ENCODE measurements at regions not wholly inside any gene's neighbourhood (a gene's known extent, or its start where the extent isn't known, plus 50 kb on each side); places are given as distances from the start of the nearest gene placed in this dataset.

DNA sequence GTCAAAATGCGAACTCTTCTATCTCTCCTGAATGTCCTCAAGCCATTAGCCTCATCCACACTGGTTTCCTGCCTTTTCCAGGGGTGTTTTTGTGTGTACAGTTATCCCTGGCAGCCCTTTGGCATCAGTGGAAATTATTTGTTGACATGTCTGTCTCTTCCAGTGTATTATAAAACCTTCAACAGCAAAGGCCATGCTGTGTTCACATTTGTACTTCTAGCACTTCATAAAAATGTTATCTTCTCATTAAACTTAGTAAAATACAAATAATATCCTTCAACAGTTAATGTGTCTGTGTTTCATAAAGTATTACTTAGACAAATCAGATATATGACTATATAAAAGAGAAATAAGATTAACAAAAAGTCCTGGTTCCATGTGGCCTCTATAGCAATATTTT lies 359.5 kb upstream of the ARGLU1 start:
- Histone ChIP-seq H3K79me2 (ENCODE audit: insufficient read depth) (no peaks in the 10 kb centered on the region), H3K27ac (ENCODE audit: low read depth in 2 of 2, low read length in 1 of 2) (no peak overlapping the region), H4K20me1 (ENCODE audit: insufficient read depth) (no peaks in the 10 kb centered on the region), H3K4me1 (ENCODE audit: control insufficient read depth in 1 of 2, insufficient read depth in 2 of 2, low read depth in 1 of 2, low read length in 1 of 2) (no peaks in the 10 kb centered on the region), H3K9ac (no peak overlapping the region), H3K9me3 (no peaks in the 10 kb centered on the region), H2AFZ (ENCODE audit: low read depth) (no peak overlapping the region), H3F3A (replicated peaks; ENCODE audit: insufficient read depth) (no peaks in the 10 kb centered on the region), H3K4me2 (no peak overlapping the region), H3K4me3 (ENCODE audit: low read depth in 2 of 2, low read length in 1 of 2) (no peak overlapping the region), H3K36me3 (replicated peaks in 1 of 2; ENCODE audit: control insufficient read depth in 1 of 2, insufficient read depth in 2 of 2, low read length in 1 of 2) (no peaks in the 10 kb centered on the region), H3K27me3 (ENCODE audit: insufficient read depth) (no peaks in the 10 kb centered on the region), H3K9me2 (no peaks in the 10 kb centered on the region)
- ChIA-PET CTCF (interaction anchor here (1.3 to 1.4 kb wide), 2 partner anchors 8 to 9 kb away, joined by 3 read pairs; no protein-coding TSS in a partner anchor), POLR2A (no interaction called here)
- no peak for TF ChIP-seq TAF1 (IDR thresholded peaks at IDR 0.05; ENCODE audit: borderline replicate concordance, low read depth, low read length)
- 9% methylated on average over 1 of the region's 1 CpG for WGBS (ENCODE audit: low lambda C conversion rate)
- DNase-seq, result no peak

DNA sequence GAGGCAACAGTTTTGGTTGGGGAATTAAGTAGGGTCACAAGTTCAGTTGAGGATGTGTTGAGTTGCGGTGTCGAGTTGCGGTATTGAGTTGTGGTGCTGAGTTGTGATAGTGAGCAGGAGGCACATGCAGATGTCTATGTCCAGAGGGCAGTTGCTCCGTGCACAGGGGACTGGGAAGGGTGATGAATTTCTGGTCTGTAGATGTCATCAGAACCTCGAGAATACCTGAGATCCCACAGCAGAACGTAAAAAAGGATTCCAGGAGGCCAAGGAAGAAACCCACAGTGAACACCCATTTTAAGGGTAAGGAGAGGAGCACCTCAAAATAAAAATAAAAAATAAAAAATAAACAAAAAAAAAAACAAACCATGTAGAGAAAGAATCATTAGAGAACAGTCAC lies 354.4 kb upstream of the ARGLU1 start:
- H2AFZ ChIP-seq (ENCODE audit: low read depth), result no peak overlapping the region
- H3K27me3 ChIP-seq (ENCODE audit: insufficient read depth), result no peaks in the 10 kb centered on the region
- no peak for DNase-seq
- no peaks in the 10 kb centered on the region for H3K36me3 ChIP-seq (replicated peaks in 1 of 2; ENCODE audit: control insufficient read depth in 1 of 2, insufficient read depth in 2 of 2, low read length in 1 of 2)
- 65% methylated on average over 6 of the region's 6 CpGs for WGBS (ENCODE audit: low lambda C conversion rate)
- H3K9me3 ChIP-seq, result no peaks in the 10 kb centered on the region
- no peaks in the 10 kb centered on the region for H3F3A ChIP-seq (replicated peaks; ENCODE audit: insufficient read depth)
- no peaks in the 10 kb centered on the region; a peak in 1 of 4 replicates for H3K4me1 ChIP-seq (ENCODE audit: control insufficient read depth in 1 of 2, insufficient read depth in 2 of 2, low read depth in 1 of 2, low read length in 1 of 2)
- H3K4me3 ChIP-seq (ENCODE audit: low read depth in 2 of 2, low read length in 1 of 2), result no peak overlapping the region
- H4K20me1 ChIP-seq (ENCODE audit: insufficient read depth), result no peaks in the 10 kb centered on the region
- no peak overlapping the region for H3K27ac ChIP-seq (ENCODE audit: low read depth in 2 of 2, low read length in 1 of 2)
- ChIA-PET POLR2A (no interaction called here), CTCF (no interaction called here)
- no peaks in the 10 kb centered on the region for H3K9me2 ChIP-seq
- H3K4me2 ChIP-seq, result no peak overlapping the region
- no peak overlapping the region for H3K9ac ChIP-seq
- H3K79me2 ChIP-seq (ENCODE audit: insufficient read depth), result no peaks in the 10 kb centered on the region
- TF ChIP-seq FOSL2 (IDR thresholded peaks at IDR 0.05; ENCODE audit: borderline replicate concordance, low read depth) (no peak), SIN3A (IDR thresholded peaks at IDR 0.05; ENCODE audit: borderline replicate concordance, low read depth, low read length) (no peak), FOXJ3 (CRISPR knock-in tag; IDR thresholded peaks at IDR 0.05) (no peak), MXI1 (IDR thresholded peaks at IDR 0.05; ENCODE audit: low read depth, low read length) (no peak), USF2 (IDR thresholded peaks at IDR 0.05; ENCODE audit: borderline replicate concordance, low read depth, low read length) (no peak), NRF1 (IDR thresholded peaks at IDR 0.05; ENCODE audit: low read depth, low read length) (no peak), MEF2A (IDR thresholded peaks at IDR 0.05; ENCODE audit: borderline replicate concordance, low read depth) (no peak), NFIC (IDR thresholded peaks at IDR 0.05; ENCODE audit: borderline replicate concordance) (no peak), CTCF (IDR thresholded peaks at IDR 0.05) (no peak), POLR2AphosphoS5 (IDR thresholded peaks at IDR 0.05; ENCODE audit: low read depth, low read length) (no peak), RAD21 (IDR thresholded peaks at IDR 0.05; ENCODE audit: low read length) (no peak), ZBTB33 (IDR thresholded peaks at IDR 0.05; ENCODE audit: borderline replicate concordance, low read depth) (no peak), IRF3 (IDR thresholded peaks at IDR 0.05; ENCODE audit: low read depth, low read length) (no peak), EZH2phosphoT487 (IDR thresholded peaks at IDR 0.05; ENCODE audit: borderline replicate concordance, low read depth) (no peak), TAF1 (IDR thresholded peaks at IDR 0.05; ENCODE audit: borderline replicate concordance, low read depth, low read length) (no peak), TCF12 (IDR thresholded peaks at IDR 0.05) (no peak), PBX3 (IDR thresholded peaks at IDR 0.05) (no peak), MAX (IDR thresholded peaks at IDR 0.05; ENCODE audit: low read depth) (no peak), USF1 (IDR thresholded peaks at IDR 0.05; ENCODE audit: borderline replicate concordance, low read depth) (no peak)
